GM12878 (cell line): ENCODE measurements at regions not wholly inside any gene's neighbourhood (a gene's known extent, or its start where the extent isn't known, plus 50 kb on each side); places are given as distances from the start of the nearest gene placed in this dataset.

ENCODE experiments used
- ATAC-seq: fragments of 200-7000 bp; cut with Tn5 transposase; 3 replicates; pipeline ENCODE4 v1.9.1; 2020; ENCODE audit warnings: mild to moderate bottlenecking, moderate library complexity
- BruUV-seq: library from RNA; stranded (reverse); fragments of 400-500 nt; replicated peaks from 2 replicates; lab custom pipeline; 2021; lab: Mats Ljungman, UMichigan
- CTCF ChIA-PET: fragments of 300-600 bp; sonication (Branson Sonifier 250); formaldehyde crosslinking; extraction: SDS; loops from one replicate; lab custom pipeline; 2021; ENCODE audit warnings: inconsistent platforms; lab: Yijun Ruan, JAX
- POLR2A ChIA-PET: fragments of 350-600 bp; formaldehyde crosslinking; extraction: SDS; loops from one replicate; lab custom pipeline; 2021; ENCODE audit warnings: inconsistent platforms; lab: Charles Lee
- RAD21 ChIA-PET: fragments of 300-600 bp; sonication (Branson Sonifier 250); formaldehyde crosslinking; loops from one replicate; lab custom pipeline; 2023; ENCODE audit warnings: antibody characterized with exemption; ENCODE audit not compliant: unreplicated experiment; lab: Charles Lee
- SMC1A ChIA-PET: fragments of 300-600 bp; sonication (Branson Sonifier 250); formaldehyde crosslinking; loops from one replicate; lab custom pipeline; 2023; ENCODE audit not compliant: unreplicated experiment, uncharacterized antibody; lab: Charles Lee
- DNase-seq: peaks from one replicate; pipeline ENCODE4 v3.0.0-alpha.2; 2011; ENCODE audit warnings: low read depth, low spot score
- FAIRE-seq: peaks from 3 replicates; lab custom pipeline; 2011; peaks lifted over from hg19 to GRCh38; lab: Jason Lieb, UNC
- H2AFZ ChIP-seq: 2 replicates; pipeline ENCODE4 v1.6.0; 2011; ENCODE audit warnings: low read depth, low read length, control low read depth; ENCODE audit not compliant: control insufficient read depth
- H3K27ac ChIP-seq: 2 replicates; pipeline ENCODE4 v1.5.1; 2011; ENCODE audit warnings: control low read depth; ENCODE audit not compliant: control insufficient read depth, insufficient read depth
- H3K27me3 ChIP-seq, 2 experiments: replicated peaks in 1 of 2; 2 replicates each; pipeline versions ENCODE4 v1.6.0 to v1.6.1; 2011; ENCODE audit warnings: low read length in 1 of 2; ENCODE audit not compliant: control insufficient read depth in 2 of 2, insufficient read depth in 2 of 2
- H3K36me3 ChIP-seq, 2 experiments: 2 replicates each; pipeline ENCODE4 v1.5.1; 2011; ENCODE audit warnings: low read length in 1 of 2; ENCODE audit not compliant: control insufficient read depth in 2 of 2, insufficient read depth in 2 of 2
- H3K4me1 ChIP-seq: 2 replicates; pipeline ENCODE4 v1.6.1; 2011; ENCODE audit warnings: mild to moderate bottlenecking, low read length, moderate library complexity, mixed read lengths; ENCODE audit not compliant: control insufficient read depth, insufficient read depth
- H3K4me2 ChIP-seq: 2 replicates; pipeline ENCODE4 v1.6.0; 2011; ENCODE audit warnings: control low read depth; ENCODE audit not compliant: control insufficient read depth, insufficient read depth
- H3K4me3 ChIP-seq: fragments of 200-600 bp; sonication (generic); 2 replicates; pipeline ENCODE4 v1.5.1; 2016
- H3K79me2 ChIP-seq: 2 replicates; pipeline ENCODE4 v1.6.0; 2011; ENCODE audit warnings: low read length; ENCODE audit not compliant: control insufficient read depth, insufficient read depth
- H3K9ac ChIP-seq: 2 replicates; pipeline ENCODE4 v1.8.0; 2011; ENCODE audit warnings: low read length, control low read depth, mixed read lengths; ENCODE audit not compliant: control insufficient read depth, insufficient read depth
- H3K9me3 ChIP-seq: replicated peaks from 3 replicates; pipeline ENCODE4 v1.5.1; 2011; ENCODE audit warnings: mild to moderate bottlenecking, low read length; ENCODE audit not compliant: control insufficient read depth, insufficient read depth
- H4K20me1 ChIP-seq: 2 replicates; pipeline ENCODE4 v1.6.0; 2011; ENCODE audit not compliant: control insufficient read depth, insufficient read depth
- REST ChIP-seq: IDR thresholded peaks from 2 replicates; pipeline ENCODE4 v1.6.1; 2012; ENCODE audit warnings: mild to moderate bottlenecking, low read depth, low read length
- ZBTB40 ChIP-seq: fragments of 450-650 bp; IDR thresholded peaks from 2 replicates; pipeline ENCODE4 v1.6.1; 2016; ENCODE audit warnings: mild to moderate bottlenecking, moderate library complexity, borderline replicate concordance
- WGBS: methylation state at CpG from one replicate; pipeline ENCODE4 v1.1.6; 2016; ENCODE audit warnings: low lambda C conversion rate; ENCODE audit not compliant: insufficient replicate concordance, insufficient coverage; ENCODE audit errors: missing lambda C conversion rate; 5-methylcytosine and 5-hydroxymethylcytosine counted together
- in situ Hi-C: fragments of 300-500 bp; cut with MboI; formaldehyde crosslinking; loops from 9 replicates; pipeline ENCODE4 v1.14.3; 2018; ENCODE audit warnings: mixed read lengths
- intact Hi-C: fragments of 100-400 bp; cut with micrococcal nuclease; formaldehyde crosslinking; loops from one replicate; pipeline ENCODE4 v1.14.2; 2022; ENCODE audit not compliant: unreplicated experiment

GRCh38 chr14:97350415-97350814 lies 553.2 kb downstream of the VRK1 start:
- no peaks in the 10 kb centered on the region for H3K36me3 ChIP-seq
- DNase-seq (no peak), FAIRE-seq (no peak), ATAC-seq (no peak)
- H3K9me3 ChIP-seq = no peaks in the 10 kb centered on the region; the same call in 2 of the 3 replicates
- ChIA-PET CTCF (interaction anchor here (1.5 kb wide), 1 partner anchor 14 kb away, joined by 4 read pairs; no protein-coding TSS in a partner anchor), POLR2A (interaction anchor here (1.1 kb wide), 1 partner anchor 26 kb away, joined by 4 read pairs; no protein-coding TSS in a partner anchor), SMC1A (interaction anchor here (1.0 to 2.0 kb wide), 6 partner anchors 13 to 41 kb away, joined by 3 to 6 read pairs (median 4); no protein-coding TSS in a partner anchor), RAD21 (interaction anchor here (1.0 to 1.5 kb wide), 3 partner anchors 13 to 48 kb away, joined by 3 to 4 read pairs (median 3); no protein-coding TSS in a partner anchor)
- intact Hi-C loops = no loop called here
- no peak for TF ChIP-seq REST
- TF ChIP-seq ZBTB40 = peak; percentile 89
- no peaks in the 10 kb centered on the region for H4K20me1 ChIP-seq
- no peaks in the 10 kb centered on the region for H3K27me3 ChIP-seq
- H2AFZ ChIP-seq = no peak overlapping the region
- WGBS = 31% methylated on average over 2 of the region's 2 CpGs
- no TSS peak for BruUV-seq
- no peak overlapping the region for H3K4me2 ChIP-seq
- H3K4me3 ChIP-seq = no peak overlapping the region
- H3K4me1 ChIP-seq = no peaks in the 10 kb centered on the region
- no peak overlapping the region for H3K27ac ChIP-seq
- H3K79me2 ChIP-seq = no peaks in the 10 kb centered on the region
- no peak overlapping the region for H3K9ac ChIP-seq
- in situ Hi-C loops = no loop called here
